Hematopoietic multipotent progenitor cell treated with erythropoietin and hydrocortisone succinate and interleukin-3 and kit ligand, for 8 days (in vitro differentiated cells): ENCODE measurements at regions not wholly inside any gene's neighbourhood (a gene's known extent, or its start where the extent isn't known, plus 50 kb on each side); places are given as distances from the start of the nearest gene placed in this dataset.
"Not testable (repeated sequence)": the region's sequence is repeated elsewhere in the genome, so short reads cannot be mapped to it uniquely, and the experiment has no call there.

ENCODE experiments used
- DNase-seq: peaks from one replicate; pipeline ENCODE4 v3.0.0-alpha.2; 2015

- not testable (repeated sequence) for DNase-seq
Measured at GRCh38 chr16:62780081-62780480, 743.8 kb upstream of the CDH8 start.

GRCh38 chr16:62764572-62764971, 728.3 kb upstream of the CDH8 start:
- no peak for DNase-seq

GRCh38 chr16:62760398-62760797, 724.2 kb upstream of the CDH8 start:
- DNase-seq = no peak

GRCh38 chr16:62755938-62756337, 719.7 kb upstream of the CDH8 start:
- DNase-seq = no peak

GRCh38 chr16:62752854-62753253, 716.6 kb upstream of the CDH8 start:
- DNase-seq = no peak

GRCh38 chr16:62751218-62751617, 715.0 kb upstream of the CDH8 start:
- no peak for DNase-seq

GRCh38 chr16:62741692-62742091, 705.5 kb upstream of the CDH8 start:
- no peak for DNase-seq

GRCh38 chr16:62738666-62739460, 702.6 kb upstream of the CDH8 start:
- no peak for DNase-seq

GRCh38 chr16:62732092-62732491, 695.9 kb upstream of the CDH8 start:
- no peak for DNase-seq

GRCh38 chr16:62724670-62725269, 688.5 kb upstream of the CDH8 start:
- not testable (repeated sequence) for DNase-seq

GRCh38 chr16:62720651-62721050, 684.4 kb upstream of the CDH8 start:
- DNase-seq = no peak

- no peak for DNase-seq
Measured at GRCh38 chr16:62717026-62717425, 680.8 kb upstream of the CDH8 start.

GRCh38 chr16:62715701-62716100, 679.5 kb upstream of the CDH8 start:
- DNase-seq = no peak

- DNase-seq = no peak
Measured at GRCh38 chr16:62712566-62712965, 676.3 kb upstream of the CDH8 start.

- no peak for DNase-seq
Measured at GRCh38 chr16:62711797-62712196, 675.6 kb upstream of the CDH8 start.

- no peak for DNase-seq
Measured at GRCh38 chr16:62709794-62710193, 673.6 kb upstream of the CDH8 start.

- DNase-seq = no peak
Measured at GRCh38 chr16:62701426-62701825, 665.2 kb upstream of the CDH8 start.

- no peak for DNase-seq
Measured at GRCh38 chr16:62700426-62701294, 664.4 kb upstream of the CDH8 start.

GRCh38 chr16:62692685-62693084, 656.4 kb upstream of the CDH8 start:
- no peak for DNase-seq

GRCh38 chr16:62681819-62682218, 645.6 kb upstream of the CDH8 start:
- DNase-seq = no peak

- DNase-seq = no peak
Measured at GRCh38 chr16:62678796-62679195, 642.6 kb upstream of the CDH8 start.

- DNase-seq = no peak
Measured at GRCh38 chr16:62676306-62676705, 640.1 kb upstream of the CDH8 start.

- no peak for DNase-seq
Measured at GRCh38 chr16:62665269-62665668, 629.0 kb upstream of the CDH8 start.

GRCh38 chr16:62664566-62664965, 628.3 kb upstream of the CDH8 start:
- no peak for DNase-seq
